ENCODE measurements at regions not wholly inside any gene's neighbourhood (a gene's known extent, or its start where the extent isn't known, plus 50 kb on each side); places are given as distances from the start of the nearest gene placed in this dataset.

DNA sequence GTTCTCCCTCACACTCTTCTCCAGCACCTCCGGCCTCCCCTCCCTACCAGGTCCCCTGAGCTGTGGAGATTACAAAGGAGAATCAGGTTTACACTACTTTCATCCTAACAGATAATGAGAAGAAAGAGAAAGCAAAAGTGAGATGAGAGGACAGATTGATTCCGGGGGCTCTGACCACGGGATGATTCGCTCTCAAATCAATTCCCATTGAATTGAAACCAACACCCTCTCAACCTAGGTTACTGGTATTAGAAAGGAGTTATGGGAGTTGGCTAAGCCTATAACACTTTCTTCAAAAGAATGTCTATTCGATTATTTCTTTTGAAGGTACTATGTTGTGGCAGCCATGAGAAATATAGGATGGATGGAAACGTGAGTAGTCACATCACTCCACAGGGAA, 386.2 kb upstream of the TNP1 start:
- TF ChIP-seq POLR2AphosphoS5 (IDR thresholded peaks at IDR 0.05) = no peak
- TF ChIP-seq, protein P1, sequence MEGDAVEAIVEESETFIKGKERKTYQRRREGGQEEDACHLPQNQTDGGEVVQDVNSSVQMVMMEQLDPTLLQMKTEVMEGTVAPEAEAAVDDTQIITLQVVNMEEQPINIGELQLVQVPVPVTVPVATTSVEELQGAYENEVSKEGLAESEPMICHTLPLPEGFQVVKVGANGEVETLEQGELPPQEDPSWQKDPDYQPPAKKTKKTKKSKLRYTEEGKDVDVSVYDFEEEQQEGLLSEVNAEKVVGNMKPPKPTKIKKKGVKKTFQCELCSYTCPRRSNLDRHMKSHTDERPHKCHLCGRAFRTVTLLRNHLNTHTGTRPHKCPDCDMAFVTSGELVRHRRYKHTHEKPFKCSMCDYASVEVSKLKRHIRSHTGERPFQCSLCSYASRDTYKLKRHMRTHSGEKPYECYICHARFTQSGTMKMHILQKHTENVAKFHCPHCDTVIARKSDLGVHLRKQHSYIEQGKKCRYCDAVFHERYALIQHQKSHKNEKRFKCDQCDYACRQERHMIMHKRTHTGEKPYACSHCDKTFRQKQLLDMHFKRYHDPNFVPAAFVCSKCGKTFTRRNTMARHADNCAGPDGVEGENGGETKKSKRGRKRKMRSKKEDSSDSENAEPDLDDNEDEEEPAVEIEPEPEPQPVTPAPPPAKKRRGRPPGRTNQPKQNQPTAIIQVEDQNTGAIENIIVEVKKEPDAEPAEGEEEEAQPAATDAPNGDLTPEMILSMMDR (IDR thresholded peaks at IDR 0.05) = no peak
- no peak for TF ChIP-seq POLR2A (IDR thresholded peaks at IDR 0.05)

Measured in prostate gland (tissue), 2 donors.